K562 (cell line): ENCODE measurements at regions not wholly inside any gene's neighbourhood (a gene's known extent, or its start where the extent isn't known, plus 50 kb on each side); places are given as distances from the start of the nearest gene placed in this dataset.

Experiments
- CHD1 ChIP-seq: fragments of 200-600 bp; sonication (generic); IDR thresholded peaks from one replicate; pipeline ENCODE4 v1.6.1; 2012; ENCODE audit warnings: mild to moderate bottlenecking, moderate library complexity, low read length, inconsistent platforms
- CREM ChIP-seq: IDR thresholded peaks from 2 replicates; pipeline ENCODE4 v1.6.1; 2014; ENCODE audit warnings: antibody characterized with exemption, low read depth
- FOXM1 ChIP-seq, 2 experiments: fragments of 450-650 bp in 1 of 2; sonication (generic) in 1 of 2; formaldehyde crosslinking in 1 of 2; IDR thresholded peaks; 2 replicates each; pipeline versions ENCODE4 v1.6.1 to v1.9.0; 2017 to 2022; ENCODE audit warnings: low read depth in 2 of 2, mild to moderate bottlenecking in 2 of 2, missing genetic modification reagents in 1 of 2, moderate library complexity in 1 of 2
- GABPA ChIP-seq: fragments of 200-800 bp; sonication (Bioruptor generic); conservative IDR thresholded peaks from 2 replicates; pipeline ENCODE4 v1.6.1; 2016; ENCODE audit warnings: low read depth, missing genetic modification characterization, missing compliant biosample characterization
- GABPB2 ChIP-seq: fragments of 250-450 bp; sonication (Bioruptor Pico); conservative IDR thresholded peaks from 2 replicates; pipeline ENCODE4 v1.5.1; 2021; ENCODE audit warnings: mild to moderate bottlenecking
- KLF1 ChIP-seq: fragments of 450-650 bp; IDR thresholded peaks from 2 replicates; pipeline ENCODE4 v1.6.1; 2016; ENCODE audit warnings: missing genetic modification characterization, missing compliant biosample characterization
- MXI1 ChIP-seq: IDR thresholded peaks from 2 replicates; pipeline ENCODE4 v1.6.1; 2011; ENCODE audit warnings: low read depth, mild to moderate bottlenecking, improper control_type of control experiment, low read length
- RAD21 ChIP-seq, 2 experiments: fragments of 250-450 bp in 1 of 2; fragments of 450-650 bp in 1 of 2; sonication (Bioruptor Pico) in 1 of 2; formaldehyde crosslinking in 1 of 2; IDR thresholded peaks in 1 of 2; conservative IDR thresholded peaks in 1 of 2; 2 replicates each; pipeline versions ENCODE4 v1.4.0 to v1.8.0; 2020 to 2022; ENCODE audit warnings: mild to moderate bottlenecking in 2 of 2, moderate library complexity in 1 of 2
- STAT5B ChIP-seq: fragments of 250-450 bp; sonication (Bioruptor Pico); IDR thresholded peaks from 2 replicates; pipeline ENCODE4 v1.8.0; 2021; ENCODE audit warnings: mild to moderate bottlenecking, inconsistent platforms
- TF ChIP-seq, protein P1 (sequence below), 3 experiments: IDR thresholded peaks in 2 of 3; conservative IDR thresholded peaks in 1 of 3; 2 replicates each; pipeline ENCODE4 v1.5.1; 2011 to 2012; ENCODE audit warnings: low read length in 3 of 3, mild to moderate bottlenecking in 3 of 3, control low read depth in 2 of 3, improper control_type of control experiment in 1 of 3, inconsistent platforms in 1 of 3, low read depth in 1 of 3, mixed read lengths in 1 of 3, moderate library complexity in 1 of 3; ENCODE audit not compliant: insufficient read depth in 2 of 3
- TF ChIP-seq, protein P2 (sequence below): sonication (generic); formaldehyde crosslinking; IDR thresholded peaks from 2 replicates; pipeline ENCODE4 v1.8.1; 2023; ENCODE audit warnings: mild to moderate bottlenecking, missing genetic modification reagents
- TF ChIP-seq, protein P3 (sequence below), 2 experiments: fragments of 450-650 bp; formaldehyde crosslinking in 1 of 2; IDR thresholded peaks; 2 replicates each; pipeline versions ENCODE4 v1.4.0 to v1.6.1; 2014 to 2020; ENCODE audit warnings: mild to moderate bottlenecking in 2 of 2, borderline replicate concordance in 1 of 2, low read depth in 1 of 2
- TF ChIP-seq, protein P4 (sequence below): sonication (generic); formaldehyde crosslinking; IDR thresholded peaks from 2 replicates; pipeline ENCODE4 v1.8.1; 2023; ENCODE audit warnings: mild to moderate bottlenecking, missing genetic modification reagents
- TF ChIP-seq, protein P5 (sequence below): sonication (generic); formaldehyde crosslinking; IDR thresholded peaks from 2 replicates; pipeline ENCODE4 v1.9.0; 2022; ENCODE audit warnings: mild to moderate bottlenecking, missing genetic modification reagents

DNA sequence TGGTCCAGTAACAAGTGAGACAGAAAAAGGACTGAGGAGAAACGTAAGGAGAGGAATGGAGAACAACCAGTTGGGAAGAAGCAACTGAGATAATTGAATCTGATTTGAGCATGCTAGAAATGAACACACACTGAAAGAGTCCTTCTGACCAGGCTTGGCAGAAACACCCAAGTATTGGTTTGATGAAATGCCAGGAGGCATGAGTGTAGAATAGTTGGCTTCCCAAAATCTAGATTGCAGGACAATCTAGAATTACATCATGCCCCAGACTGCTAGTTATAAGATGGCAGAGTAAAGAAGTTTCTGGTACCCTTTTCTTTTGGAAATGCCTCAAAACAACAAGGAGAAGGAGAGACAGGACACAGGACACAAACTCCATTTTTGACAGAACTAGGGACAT, 189.7 kb upstream of the STT3B start:
- TF ChIP-seq, protein P1, sequence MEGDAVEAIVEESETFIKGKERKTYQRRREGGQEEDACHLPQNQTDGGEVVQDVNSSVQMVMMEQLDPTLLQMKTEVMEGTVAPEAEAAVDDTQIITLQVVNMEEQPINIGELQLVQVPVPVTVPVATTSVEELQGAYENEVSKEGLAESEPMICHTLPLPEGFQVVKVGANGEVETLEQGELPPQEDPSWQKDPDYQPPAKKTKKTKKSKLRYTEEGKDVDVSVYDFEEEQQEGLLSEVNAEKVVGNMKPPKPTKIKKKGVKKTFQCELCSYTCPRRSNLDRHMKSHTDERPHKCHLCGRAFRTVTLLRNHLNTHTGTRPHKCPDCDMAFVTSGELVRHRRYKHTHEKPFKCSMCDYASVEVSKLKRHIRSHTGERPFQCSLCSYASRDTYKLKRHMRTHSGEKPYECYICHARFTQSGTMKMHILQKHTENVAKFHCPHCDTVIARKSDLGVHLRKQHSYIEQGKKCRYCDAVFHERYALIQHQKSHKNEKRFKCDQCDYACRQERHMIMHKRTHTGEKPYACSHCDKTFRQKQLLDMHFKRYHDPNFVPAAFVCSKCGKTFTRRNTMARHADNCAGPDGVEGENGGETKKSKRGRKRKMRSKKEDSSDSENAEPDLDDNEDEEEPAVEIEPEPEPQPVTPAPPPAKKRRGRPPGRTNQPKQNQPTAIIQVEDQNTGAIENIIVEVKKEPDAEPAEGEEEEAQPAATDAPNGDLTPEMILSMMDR (IDR thresholded peaks at IDR 0.05 in 2 of 3, conservative IDR thresholded peaks at IDR 0.05 in 1 of 3; ENCODE audit: insufficient read depth in 2 of 3, low read depth in 1 of 3, low read length in 3 of 3): no peak
- TF ChIP-seq, protein P2, sequence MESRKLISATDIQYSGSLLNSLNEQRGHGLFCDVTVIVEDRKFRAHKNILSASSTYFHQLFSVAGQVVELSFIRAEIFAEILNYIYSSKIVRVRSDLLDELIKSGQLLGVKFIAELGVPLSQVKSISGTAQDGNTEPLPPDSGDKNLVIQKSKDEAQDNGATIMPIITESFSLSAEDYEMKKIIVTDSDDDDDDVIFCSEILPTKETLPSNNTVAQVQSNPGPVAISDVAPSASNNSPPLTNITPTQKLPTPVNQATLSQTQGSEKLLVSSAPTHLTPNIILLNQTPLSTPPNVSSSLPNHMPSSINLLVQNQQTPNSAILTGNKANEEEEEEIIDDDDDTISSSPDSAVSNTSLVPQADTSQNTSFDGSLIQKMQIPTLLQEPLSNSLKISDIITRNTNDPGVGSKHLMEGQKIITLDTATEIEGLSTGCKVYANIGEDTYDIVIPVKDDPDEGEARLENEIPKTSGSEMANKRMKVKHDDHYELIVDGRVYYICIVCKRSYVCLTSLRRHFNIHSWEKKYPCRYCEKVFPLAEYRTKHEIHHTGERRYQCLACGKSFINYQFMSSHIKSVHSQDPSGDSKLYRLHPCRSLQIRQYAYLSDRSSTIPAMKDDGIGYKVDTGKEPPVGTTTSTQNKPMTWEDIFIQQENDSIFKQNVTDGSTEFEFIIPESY: no peak
- TF ChIP-seq, protein P3, sequence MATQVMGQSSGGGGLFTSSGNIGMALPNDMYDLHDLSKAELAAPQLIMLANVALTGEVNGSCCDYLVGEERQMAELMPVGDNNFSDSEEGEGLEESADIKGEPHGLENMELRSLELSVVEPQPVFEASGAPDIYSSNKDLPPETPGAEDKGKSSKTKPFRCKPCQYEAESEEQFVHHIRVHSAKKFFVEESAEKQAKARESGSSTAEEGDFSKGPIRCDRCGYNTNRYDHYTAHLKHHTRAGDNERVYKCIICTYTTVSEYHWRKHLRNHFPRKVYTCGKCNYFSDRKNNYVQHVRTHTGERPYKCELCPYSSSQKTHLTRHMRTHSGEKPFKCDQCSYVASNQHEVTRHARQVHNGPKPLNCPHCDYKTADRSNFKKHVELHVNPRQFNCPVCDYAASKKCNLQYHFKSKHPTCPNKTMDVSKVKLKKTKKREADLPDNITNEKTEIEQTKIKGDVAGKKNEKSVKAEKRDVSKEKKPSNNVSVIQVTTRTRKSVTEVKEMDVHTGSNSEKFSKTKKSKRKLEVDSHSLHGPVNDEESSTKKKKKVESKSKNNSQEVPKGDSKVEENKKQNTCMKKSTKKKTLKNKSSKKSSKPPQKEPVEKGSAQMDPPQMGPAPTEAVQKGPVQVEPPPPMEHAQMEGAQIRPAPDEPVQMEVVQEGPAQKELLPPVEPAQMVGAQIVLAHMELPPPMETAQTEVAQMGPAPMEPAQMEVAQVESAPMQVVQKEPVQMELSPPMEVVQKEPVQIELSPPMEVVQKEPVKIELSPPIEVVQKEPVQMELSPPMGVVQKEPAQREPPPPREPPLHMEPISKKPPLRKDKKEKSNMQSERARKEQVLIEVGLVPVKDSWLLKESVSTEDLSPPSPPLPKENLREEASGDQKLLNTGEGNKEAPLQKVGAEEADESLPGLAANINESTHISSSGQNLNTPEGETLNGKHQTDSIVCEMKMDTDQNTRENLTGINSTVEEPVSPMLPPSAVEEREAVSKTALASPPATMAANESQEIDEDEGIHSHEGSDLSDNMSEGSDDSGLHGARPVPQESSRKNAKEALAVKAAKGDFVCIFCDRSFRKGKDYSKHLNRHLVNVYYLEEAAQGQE (IDR thresholded peaks at IDR 0.05; ENCODE audit: borderline replicate concordance): no peak
- TF ChIP-seq, protein P3 (CRISPR knock-in tag; IDR thresholded peaks at IDR 0.05; ENCODE audit: low read depth): no peak
- TF ChIP-seq GABPB2 (CRISPR knock-in tag) (no peak), RAD21 (CRISPR knock-in tag; conservative IDR thresholded peaks at IDR 0.05 in 1 of 2, IDR thresholded peaks at IDR 0.05 in 1 of 2) (no peak), GABPA (no peak), KLF1 (tag) (no peak), MXI1 (no peak), CHD1 (no peak), FOXM1 (IDR thresholded peaks at IDR 0.05; ENCODE audit: low read depth) (no peak), FOXM1 (CRISPR knock-in tag; IDR thresholded peaks at IDR 0.05; ENCODE audit: low read depth) (no peak), STAT5B (CRISPR knock-in tag) (no peak), CREM (no peak)
- TF ChIP-seq, protein P4, sequence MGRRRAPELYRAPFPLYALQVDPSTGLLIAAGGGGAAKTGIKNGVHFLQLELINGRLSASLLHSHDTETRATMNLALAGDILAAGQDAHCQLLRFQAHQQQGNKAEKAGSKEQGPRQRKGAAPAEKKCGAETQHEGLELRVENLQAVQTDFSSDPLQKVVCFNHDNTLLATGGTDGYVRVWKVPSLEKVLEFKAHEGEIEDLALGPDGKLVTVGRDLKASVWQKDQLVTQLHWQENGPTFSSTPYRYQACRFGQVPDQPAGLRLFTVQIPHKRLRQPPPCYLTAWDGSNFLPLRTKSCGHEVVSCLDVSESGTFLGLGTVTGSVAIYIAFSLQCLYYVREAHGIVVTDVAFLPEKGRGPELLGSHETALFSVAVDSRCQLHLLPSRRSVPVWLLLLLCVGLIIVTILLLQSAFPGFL (CRISPR knock-in tag): no peak
- TF ChIP-seq, protein P5, sequence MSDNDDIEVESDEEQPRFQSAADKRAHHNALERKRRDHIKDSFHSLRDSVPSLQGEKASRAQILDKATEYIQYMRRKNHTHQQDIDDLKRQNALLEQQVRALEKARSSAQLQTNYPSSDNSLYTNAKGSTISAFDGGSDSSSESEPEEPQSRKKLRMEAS (CRISPR knock-in tag): no peak
